Epithelial cell of esophagus (primary cell): ENCODE measurements at regions not wholly inside any gene's neighbourhood (a gene's known extent, or its start where the extent isn't known, plus 50 kb on each side); places are given as distances from the start of the nearest gene placed in this dataset.

ENCODE experiments used
- DNase-seq: peaks from one replicate; pipeline ENCODE4 v3.0.0; 2010; ENCODE audit warnings: low read depth
- H3K4me3 ChIP-seq: 2 replicates; pipeline ENCODE4 v1.5.1; 2011; ENCODE audit warnings: mild to moderate bottlenecking, low read length, control low read depth
- TF ChIP-seq, protein P1 (sequence below): IDR thresholded peaks from 2 replicates; pipeline ENCODE4 v1.5.1; 2011; ENCODE audit warnings: low read depth, mild to moderate bottlenecking, low read length, control low read depth, inconsistent platforms; ENCODE audit not compliant: insufficient read depth; ENCODE audit errors: missing control alignments

DNA sequence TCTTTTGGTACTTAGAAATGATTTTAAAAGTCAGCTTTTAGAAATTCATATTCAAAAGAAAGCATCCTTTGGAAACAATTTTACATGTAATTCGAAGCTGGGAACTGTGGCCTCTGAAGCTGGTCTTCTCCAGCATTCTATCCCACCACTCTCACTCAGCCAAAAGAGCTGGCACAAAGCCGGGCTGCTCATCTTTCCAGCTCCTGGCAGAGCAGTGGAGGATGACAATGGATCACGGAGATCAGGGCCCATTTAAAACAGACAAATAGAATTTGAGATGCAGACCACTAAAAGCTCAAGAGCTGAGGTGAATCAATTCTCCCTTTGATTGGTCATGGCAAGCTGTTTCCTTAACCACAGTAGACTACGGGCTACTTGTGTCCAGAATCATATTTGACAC is 60.6 kb downstream of the OTOR start:
- H3K4me3 ChIP-seq = no peak overlapping the region
- TF ChIP-seq, protein P1, sequence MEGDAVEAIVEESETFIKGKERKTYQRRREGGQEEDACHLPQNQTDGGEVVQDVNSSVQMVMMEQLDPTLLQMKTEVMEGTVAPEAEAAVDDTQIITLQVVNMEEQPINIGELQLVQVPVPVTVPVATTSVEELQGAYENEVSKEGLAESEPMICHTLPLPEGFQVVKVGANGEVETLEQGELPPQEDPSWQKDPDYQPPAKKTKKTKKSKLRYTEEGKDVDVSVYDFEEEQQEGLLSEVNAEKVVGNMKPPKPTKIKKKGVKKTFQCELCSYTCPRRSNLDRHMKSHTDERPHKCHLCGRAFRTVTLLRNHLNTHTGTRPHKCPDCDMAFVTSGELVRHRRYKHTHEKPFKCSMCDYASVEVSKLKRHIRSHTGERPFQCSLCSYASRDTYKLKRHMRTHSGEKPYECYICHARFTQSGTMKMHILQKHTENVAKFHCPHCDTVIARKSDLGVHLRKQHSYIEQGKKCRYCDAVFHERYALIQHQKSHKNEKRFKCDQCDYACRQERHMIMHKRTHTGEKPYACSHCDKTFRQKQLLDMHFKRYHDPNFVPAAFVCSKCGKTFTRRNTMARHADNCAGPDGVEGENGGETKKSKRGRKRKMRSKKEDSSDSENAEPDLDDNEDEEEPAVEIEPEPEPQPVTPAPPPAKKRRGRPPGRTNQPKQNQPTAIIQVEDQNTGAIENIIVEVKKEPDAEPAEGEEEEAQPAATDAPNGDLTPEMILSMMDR = no peak
- no peak for DNase-seq

DNA sequence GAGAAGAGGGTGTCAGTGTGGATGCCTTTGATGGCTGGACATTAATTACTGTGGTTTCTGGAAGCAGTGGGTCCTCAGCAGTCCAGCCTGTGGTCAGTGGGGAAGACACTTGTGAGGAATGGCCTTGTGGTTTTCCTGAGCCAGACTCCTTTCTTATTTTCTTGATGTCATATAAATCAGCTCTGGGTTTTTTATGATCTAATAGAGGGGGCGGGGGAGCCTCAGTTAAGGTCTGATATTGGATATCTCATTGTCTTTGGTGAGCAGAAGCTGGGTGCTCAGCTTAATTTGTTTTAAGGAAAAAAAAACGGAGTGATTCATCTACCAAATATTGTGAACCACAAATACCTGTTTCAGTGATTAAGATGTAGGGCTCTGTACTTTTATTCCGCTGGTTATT is 62.1 kb downstream of the OTOR start:
- peak; percentile 10 for DNase-seq
- TF ChIP-seq, protein P1 = no peak

DNA sequence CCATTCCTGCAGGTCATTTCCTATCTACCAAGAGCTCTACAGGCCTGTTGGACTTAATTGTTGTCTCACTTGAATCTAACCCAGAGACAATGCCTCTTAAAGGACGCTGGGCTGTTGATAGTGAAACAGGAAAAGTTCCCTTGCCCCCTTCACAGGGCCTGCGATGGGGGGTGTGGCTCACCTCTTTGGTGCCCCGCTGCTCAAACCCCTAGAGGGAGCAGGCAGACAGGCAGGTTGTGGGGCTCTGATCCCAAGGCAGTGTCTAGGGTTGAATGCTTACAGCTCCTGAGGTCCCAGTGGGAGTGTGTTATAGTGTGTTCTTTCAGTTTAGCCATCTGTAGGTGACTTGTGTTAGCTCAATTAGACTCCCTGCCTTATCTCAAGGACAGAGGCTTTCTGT is 68.0 kb downstream of the OTOR start:
- TF ChIP-seq, protein P1 = no peak
- no peak for DNase-seq
- H3K4me3 ChIP-seq = no peak overlapping the region

More for the DNA sequence above, 62.1 kb downstream of the OTOR start:
- H3K4me3 ChIP-seq = no peak overlapping the region

DNA sequence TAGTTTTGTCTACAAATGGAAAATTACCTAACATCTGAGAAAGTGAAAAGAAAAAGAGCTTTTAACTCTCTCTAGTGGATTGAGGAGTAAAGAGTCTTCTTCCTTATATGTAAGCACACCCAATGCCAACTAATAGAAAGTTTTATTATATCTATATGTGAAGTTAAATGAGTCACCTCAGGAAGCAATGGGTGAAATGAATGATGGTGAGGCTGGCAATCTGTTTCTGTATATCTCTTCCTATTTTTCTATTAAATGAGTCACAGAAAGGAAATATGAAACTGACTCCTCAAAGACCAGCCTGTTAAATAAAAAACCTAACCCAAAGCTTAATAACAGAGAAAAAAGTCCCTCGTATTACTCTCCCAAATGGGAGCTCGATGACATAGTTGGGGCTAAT is 71.3 kb downstream of the OTOR start:
- H3K4me3 ChIP-seq = no peak overlapping the region
- TF ChIP-seq, protein P1 = no peak
- peak; percentile 3 for DNase-seq

DNA sequence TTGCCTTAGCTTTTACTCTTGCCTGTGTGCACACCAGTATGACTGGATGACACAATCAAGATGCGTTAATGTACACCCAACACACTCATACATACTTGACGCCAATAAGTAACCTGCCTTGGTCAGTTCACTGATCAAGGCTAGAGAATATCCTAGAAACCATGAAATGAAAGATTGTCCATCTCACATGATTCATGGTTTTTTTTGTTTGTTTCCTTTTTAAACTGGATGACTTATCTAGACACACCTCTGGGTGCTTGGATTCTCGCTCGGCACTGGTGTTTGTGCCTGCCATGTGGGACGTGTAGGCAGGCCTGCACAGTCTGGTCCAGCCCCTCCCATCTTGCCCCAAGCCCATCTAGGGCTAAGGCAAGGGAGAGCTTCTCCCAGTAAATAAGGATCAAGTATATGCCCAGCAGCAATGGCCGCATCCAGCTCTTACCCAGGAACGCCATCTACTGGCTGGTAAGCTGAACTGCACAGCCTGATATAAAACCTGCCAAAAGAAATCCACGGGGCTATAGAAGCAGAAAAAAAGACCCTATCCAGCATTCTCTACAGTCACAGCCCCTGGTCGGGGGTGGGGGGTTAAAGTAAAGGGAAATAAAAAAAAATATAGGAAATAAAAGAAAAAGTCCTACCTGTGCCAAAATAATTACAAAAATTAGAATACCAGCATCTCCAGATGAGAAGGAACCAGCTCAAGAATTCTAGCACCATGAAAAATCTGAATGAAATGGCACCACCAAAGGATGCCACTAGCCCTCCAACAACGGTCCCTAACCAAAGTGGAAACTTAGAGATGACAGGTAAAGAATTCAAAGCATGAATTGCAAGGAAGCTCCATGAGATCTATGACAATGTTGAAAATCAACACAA is 73.3 kb downstream of the OTOR start:
- H3K4me3 ChIP-seq = no peak overlapping the region
- TF ChIP-seq, protein P1 = peak; percentile 98
- DNase-seq = peak; percentile 57

DNA sequence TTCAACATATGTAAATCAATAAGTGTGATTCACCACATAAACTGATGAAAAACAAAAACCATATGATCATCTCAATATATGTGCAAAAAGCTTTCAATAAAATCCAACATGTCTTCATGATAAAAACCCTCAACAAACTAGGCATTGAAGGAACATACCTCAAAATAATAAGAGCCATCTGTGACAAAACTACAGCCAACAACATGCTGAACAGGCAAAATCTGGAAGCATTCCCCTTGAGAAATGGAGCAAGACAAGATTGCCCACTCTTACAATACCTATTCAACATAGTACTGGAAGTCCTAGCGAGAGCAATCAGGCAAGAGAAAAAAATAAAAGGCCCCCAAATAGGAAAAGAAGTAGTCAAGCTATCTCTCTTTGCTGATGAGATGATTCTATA is 76.5 kb downstream of the OTOR start:
- no peak overlapping the region for H3K4me3 ChIP-seq
- TF ChIP-seq, protein P1 = no peak
- no peak for DNase-seq
